AG04450 (cell line): ENCODE measurements at regions not wholly inside any gene's neighbourhood (a gene's known extent, or its start where the extent isn't known, plus 50 kb on each side); places are given as distances from the start of the nearest gene placed in this dataset.

ENCODE experiments used
- CTCF ChIA-PET: fragments of 300-600, 350-600 bp; formaldehyde crosslinking; extraction: SDS; loops from one replicate; lab custom pipeline; 2022; ENCODE audit warnings: antibody characterized with exemption, inconsistent platforms; lab: Charles Lee
- POLR2A ChIA-PET: fragments of 350-600 bp; formaldehyde crosslinking; extraction: SDS; loops from one replicate; lab custom pipeline; 2021; ENCODE audit warnings: antibody characterized with exemption, inconsistent platforms; lab: Yijun Ruan, JAX
- DNase-seq: peaks from one replicate; pipeline ENCODE4 v3.0.0-alpha.2; 2011; ENCODE audit warnings: low read depth, low spot score
- H3K27ac ChIP-seq: one replicate; pipeline ENCODE4 v1.5.1; 2012; ENCODE audit warnings: low read depth, low read length, control low read depth
- H3K27me3 ChIP-seq: one replicate; pipeline ENCODE4 v1.6.0; 2012; ENCODE audit warnings: low read length; ENCODE audit not compliant: control insufficient read depth, insufficient read depth
- H3K4me3 ChIP-seq: 2 replicates; pipeline ENCODE4 v1.5.1; 2011; ENCODE audit warnings: mild to moderate bottlenecking, low read depth, low read length, control low read depth
- H3K9me3 ChIP-seq: 2 replicates; pipeline ENCODE4 v1.5.1; 2012; ENCODE audit warnings: low read length; ENCODE audit not compliant: control insufficient read depth, insufficient read depth
- TF ChIP-seq, protein P1 (sequence below): IDR thresholded peaks from 2 replicates; pipeline ENCODE4 v1.5.1; 2011; ENCODE audit warnings: low read depth, low read length, control low read depth, inconsistent platforms

DNA sequence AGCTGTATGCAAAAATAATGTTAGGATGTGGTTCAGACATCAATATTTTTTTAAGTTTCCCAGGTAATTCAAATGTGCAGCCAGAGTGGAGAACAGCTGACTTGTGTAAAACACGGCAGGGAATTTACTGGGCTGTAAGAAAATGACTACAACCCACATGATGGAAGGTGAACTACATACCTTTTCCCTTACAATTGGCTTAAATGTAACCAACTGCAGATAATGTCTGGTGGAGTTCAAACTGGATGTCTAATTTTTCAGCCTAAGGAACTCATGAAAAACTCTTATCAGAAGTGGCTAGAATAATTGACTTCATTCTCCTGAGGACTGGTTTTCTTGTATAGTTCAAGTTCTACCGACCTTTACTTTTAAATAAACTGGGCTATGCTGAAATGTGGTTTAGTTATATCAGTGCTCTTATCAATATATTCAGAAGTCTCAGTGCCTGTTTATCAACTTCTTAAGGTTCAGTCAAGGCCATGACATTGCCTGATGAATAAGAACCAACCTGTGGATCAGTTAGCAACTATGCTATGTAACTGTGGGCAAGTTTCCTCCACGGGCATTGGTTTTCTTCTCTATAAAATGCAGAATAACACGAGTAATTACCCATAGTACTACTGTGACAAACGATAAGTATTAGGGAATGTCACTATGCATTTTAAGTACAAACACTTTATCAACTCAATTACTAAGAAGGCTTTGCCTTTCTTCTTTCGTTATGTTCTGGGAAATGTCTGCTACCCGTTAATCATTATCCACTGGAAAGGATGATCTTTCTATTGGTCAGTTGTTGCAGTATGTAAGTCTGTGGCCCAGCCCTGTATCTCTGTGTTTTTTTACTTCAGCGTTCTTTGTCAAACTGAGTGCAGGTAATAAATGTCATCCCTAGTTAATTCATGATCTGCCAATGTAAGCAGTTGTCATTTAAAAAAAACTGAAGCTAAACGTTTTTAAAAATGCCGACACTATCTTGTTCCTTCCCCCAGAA, 181.6 kb downstream of the PCDH7 start:
- Histone ChIP-seq H3K27ac (no peak overlapping the region), H3K4me3 (no peak overlapping the region), H3K27me3 (no peaks in the 10 kb centered on the region), H3K9me3 (no peaks in the 10 kb centered on the region)
- DNase-seq: no peak
- ChIA-PET CTCF (no interaction called here), POLR2A (no interaction called here)
- TF ChIP-seq, protein P1, sequence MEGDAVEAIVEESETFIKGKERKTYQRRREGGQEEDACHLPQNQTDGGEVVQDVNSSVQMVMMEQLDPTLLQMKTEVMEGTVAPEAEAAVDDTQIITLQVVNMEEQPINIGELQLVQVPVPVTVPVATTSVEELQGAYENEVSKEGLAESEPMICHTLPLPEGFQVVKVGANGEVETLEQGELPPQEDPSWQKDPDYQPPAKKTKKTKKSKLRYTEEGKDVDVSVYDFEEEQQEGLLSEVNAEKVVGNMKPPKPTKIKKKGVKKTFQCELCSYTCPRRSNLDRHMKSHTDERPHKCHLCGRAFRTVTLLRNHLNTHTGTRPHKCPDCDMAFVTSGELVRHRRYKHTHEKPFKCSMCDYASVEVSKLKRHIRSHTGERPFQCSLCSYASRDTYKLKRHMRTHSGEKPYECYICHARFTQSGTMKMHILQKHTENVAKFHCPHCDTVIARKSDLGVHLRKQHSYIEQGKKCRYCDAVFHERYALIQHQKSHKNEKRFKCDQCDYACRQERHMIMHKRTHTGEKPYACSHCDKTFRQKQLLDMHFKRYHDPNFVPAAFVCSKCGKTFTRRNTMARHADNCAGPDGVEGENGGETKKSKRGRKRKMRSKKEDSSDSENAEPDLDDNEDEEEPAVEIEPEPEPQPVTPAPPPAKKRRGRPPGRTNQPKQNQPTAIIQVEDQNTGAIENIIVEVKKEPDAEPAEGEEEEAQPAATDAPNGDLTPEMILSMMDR: no peak

DNA sequence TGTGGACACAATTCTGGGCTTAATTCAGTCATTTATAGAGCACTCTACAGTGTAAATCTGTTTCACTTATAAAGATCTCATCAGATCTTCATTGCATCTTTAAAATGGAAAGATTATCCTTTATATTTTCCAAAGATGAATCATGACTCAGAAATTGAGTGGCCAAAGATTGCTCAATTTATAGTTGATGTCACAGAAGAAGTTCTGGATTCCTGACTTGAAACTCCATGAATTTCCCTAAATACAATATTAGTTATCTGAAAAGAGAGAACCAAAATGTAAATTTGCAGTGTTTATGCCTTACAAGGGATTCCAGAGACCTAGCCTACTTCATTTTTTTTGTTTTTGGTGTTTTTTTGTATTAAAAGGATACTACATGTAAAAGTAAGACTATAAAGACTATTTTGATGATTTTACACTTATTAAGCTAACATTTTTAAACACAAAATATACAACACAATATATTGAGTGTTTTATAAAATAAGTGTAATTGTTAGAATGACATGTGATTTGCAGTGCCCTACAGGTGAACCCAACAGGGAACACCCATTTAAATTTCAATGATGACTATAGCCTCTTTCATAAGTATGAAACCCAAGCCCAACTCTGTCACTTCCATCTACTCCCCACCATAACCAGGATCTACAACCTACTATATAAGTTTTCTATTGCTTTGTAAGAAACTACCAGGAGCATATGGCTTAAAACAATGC, 183.5 kb downstream of the PCDH7 start:
- Histone ChIP-seq H3K4me3 (no peak overlapping the region), H3K27me3 (no peaks in the 10 kb centered on the region), H3K27ac (no peak overlapping the region), H3K9me3 (no peaks in the 10 kb centered on the region)
- CTCF ChIA-PET: no interaction called here
- no peak for DNase-seq
- POLR2A ChIA-PET: no interaction called here
- TF ChIP-seq, protein P1: no peak

DNA sequence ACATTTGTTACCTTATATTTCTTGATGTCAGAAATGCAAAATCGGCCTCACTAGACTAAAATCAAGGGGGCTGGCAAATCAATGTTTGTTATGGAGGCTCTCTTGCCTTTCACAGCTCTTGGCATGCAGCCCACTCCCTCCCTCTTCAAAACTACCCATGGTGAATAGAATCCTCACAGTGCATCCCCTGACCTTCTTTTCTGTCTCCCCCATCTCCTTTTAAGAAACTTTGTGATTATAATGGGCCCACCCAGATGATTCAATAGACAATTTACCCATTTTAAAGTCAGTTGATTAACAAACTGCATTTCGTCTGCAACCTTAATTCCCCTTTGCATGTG, 184.0 kb downstream of the PCDH7 start:
- TF ChIP-seq, protein P1: no peak
- DNase-seq: no peak
- ChIA-PET CTCF (no interaction called here), POLR2A (no interaction called here)
- H3K4me3 ChIP-seq: no peak overlapping the region
- H3K27ac ChIP-seq: no peak overlapping the region
- H3K27me3 ChIP-seq: no peaks in the 10 kb centered on the region
- H3K9me3 ChIP-seq: no peaks in the 10 kb centered on the region

DNA sequence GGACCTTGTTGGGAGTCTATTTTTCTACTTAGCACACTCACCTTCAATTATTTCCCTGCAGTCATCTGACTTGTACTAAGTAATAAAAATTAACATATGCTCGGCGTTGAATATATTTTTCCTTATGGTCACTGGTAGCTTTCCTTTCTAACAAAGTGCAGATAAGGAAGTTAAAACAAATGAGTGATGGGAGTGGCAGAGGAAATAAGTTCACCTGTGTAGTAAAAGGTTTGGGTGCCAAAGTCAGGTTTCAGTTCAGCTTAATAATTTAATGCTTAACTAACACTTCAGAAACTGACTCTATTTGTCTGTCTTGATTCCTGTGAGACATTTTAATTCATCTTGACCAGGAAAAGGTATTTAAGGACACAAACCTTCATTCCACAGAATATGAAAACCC, 184.4 kb downstream of the PCDH7 start:
- ChIA-PET POLR2A (no interaction called here), CTCF (no interaction called here)
- H3K4me3 ChIP-seq: no peak overlapping the region
- DNase-seq: no peak
- TF ChIP-seq, protein P1: no peak
- no peaks in the 10 kb centered on the region for H3K9me3 ChIP-seq
- no peak overlapping the region for H3K27ac ChIP-seq
- no peaks in the 10 kb centered on the region for H3K27me3 ChIP-seq

DNA sequence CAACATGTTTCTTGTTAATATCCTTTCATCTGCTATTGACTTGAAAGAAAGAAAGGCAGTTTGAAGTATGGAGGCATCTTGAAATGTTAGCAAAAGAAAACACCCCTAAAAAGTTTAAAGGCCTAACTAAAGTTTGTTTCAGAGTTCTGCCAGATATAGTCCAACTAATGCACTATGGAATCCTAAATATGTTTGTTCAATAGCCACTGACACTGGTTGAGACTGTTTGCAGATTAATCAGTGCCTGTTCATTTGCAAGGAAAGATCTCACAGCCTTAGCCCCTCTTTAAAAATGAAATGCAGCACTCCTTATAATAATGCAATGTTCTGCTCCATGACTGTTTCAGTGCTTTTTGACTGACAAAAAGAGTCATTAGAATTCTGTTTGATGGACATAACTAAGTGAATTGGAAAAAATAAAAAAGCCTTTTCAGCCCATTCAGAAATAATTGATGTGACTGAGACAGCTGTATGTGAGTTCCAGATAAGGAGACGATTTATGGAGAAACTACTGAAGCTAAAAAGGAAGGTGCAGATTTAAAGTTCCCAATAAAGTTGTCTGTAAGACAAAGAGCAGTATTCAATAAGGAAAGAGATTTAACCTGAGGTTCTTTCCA, 192.0 kb downstream of the PCDH7 start:
- peak; percentile 1 for DNase-seq
- no peak overlapping the region for H3K4me3 ChIP-seq
- no peak overlapping the region for H3K27ac ChIP-seq
- TF ChIP-seq, protein P1: no peak
- no peaks in the 10 kb centered on the region for H3K9me3 ChIP-seq
- ChIA-PET CTCF (no interaction called here), POLR2A (no interaction called here)
- no peaks in the 10 kb centered on the region for H3K27me3 ChIP-seq
